Fibroblast of pulmonary artery (primary cell): ENCODE measurements at regions not wholly inside any gene's neighbourhood (a gene's known extent, or its start where the extent isn't known, plus 50 kb on each side); places are given as distances from the start of the nearest gene placed in this dataset.
A peak's percentile ranks its signal among the peaks of the same experiment; 100 is the strongest.
"Not testable (repeated sequence)": the region's sequence is repeated elsewhere in the genome, so short reads cannot be mapped to it uniquely, and the experiment has no call there.

Experiments used
- DNase-seq: peaks from one replicate; pipeline ENCODE4 v3.0.0-alpha.2; 2010; ENCODE audit warnings: low read depth
- H3K4me3 ChIP-seq: replicated peaks from 2 replicates; pipeline ENCODE4 v1.5.1; 2011; ENCODE audit warnings: low read depth, mild to moderate bottlenecking, control low read depth, low read length, moderate library complexity
- TF ChIP-seq, protein P1 (sequence below): IDR thresholded peaks from 2 replicates; pipeline ENCODE4 v1.5.1; 2011; ENCODE audit warnings: mild to moderate bottlenecking, control low read depth, low read length, inconsistent platforms; ENCODE audit errors: missing control alignments

DNA sequence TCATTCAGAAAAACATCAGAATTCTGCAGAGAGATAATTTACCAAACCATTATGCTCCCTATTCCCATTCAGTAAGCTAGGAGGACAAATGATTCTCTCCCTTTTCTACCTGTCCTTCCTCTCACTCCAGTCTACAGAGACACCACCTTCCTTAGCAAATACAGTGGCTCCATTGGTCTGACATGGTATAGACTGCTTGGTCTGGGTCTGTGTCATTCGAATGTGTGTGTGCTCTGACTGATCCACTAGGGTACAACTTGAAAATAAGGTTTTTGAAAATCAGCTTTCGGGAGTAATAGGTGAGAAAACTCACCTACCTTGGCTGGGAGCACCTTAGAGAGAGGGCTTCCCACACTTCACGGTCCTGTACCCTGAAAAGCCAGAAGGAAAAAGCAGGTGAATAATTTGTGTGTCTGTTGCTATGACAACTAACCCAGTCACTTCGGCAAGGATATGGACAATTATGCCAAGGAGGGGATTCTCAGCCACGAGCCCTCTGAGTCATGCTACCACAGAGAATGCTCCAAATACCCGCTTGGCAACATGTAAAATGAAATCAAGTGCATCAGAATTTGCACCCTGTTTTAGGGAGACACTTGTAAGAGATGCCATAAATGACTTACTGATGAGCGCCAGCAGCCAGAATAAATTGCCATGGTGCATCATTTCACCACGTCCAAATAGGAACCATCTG, 114.5 kb upstream of the PRKCQ start:
- TF ChIP-seq, protein P1, sequence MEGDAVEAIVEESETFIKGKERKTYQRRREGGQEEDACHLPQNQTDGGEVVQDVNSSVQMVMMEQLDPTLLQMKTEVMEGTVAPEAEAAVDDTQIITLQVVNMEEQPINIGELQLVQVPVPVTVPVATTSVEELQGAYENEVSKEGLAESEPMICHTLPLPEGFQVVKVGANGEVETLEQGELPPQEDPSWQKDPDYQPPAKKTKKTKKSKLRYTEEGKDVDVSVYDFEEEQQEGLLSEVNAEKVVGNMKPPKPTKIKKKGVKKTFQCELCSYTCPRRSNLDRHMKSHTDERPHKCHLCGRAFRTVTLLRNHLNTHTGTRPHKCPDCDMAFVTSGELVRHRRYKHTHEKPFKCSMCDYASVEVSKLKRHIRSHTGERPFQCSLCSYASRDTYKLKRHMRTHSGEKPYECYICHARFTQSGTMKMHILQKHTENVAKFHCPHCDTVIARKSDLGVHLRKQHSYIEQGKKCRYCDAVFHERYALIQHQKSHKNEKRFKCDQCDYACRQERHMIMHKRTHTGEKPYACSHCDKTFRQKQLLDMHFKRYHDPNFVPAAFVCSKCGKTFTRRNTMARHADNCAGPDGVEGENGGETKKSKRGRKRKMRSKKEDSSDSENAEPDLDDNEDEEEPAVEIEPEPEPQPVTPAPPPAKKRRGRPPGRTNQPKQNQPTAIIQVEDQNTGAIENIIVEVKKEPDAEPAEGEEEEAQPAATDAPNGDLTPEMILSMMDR: no peak
- DNase-seq: no peak

DNA sequence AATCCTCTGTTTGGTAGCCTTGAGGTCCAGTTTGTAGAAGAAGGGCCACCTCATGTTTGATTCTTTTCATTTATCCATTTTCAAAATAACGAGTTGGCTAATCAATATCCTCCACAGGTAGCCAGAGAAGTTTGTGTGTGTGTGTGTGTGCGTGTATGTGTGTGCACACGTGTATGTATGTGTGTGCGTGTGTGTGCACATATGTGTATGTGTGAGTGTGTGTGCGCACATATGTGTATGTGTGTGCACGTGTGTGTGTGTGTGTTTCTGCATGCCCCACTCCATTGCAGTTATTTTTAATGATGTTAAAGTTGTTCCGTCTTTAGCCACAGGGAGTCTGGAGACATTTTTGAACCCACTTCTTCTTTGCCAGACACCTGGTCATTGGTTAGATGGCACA, 112.8 kb upstream of the PRKCQ start:
- no peak for DNase-seq
- H3K4me3 ChIP-seq: no peak overlapping the region
- TF ChIP-seq, protein P1: no peak

More for the DNA sequence above, 114.5 kb upstream of the PRKCQ start:
- H3K4me3 ChIP-seq: no peak overlapping the region

DNA sequence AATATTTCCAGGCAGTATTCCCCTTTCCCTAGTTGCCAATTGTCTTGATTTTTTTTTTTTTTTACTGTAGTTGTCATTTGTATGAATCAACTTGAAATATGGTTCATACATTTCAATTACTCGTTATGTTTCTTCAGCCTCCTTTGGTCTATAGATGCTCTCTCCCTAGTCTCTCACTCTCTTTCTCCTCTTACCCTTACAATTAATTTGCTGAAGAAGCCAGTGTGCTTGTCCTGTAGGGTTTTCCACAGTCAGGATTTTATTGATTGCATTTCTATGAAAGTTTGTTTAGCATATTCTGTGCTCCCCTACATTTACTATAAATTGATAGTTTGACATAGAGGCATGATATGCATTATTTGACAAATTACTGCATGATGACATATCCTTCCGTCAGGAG, 112.0 kb upstream of the PRKCQ start:
- H3K4me3 ChIP-seq: no peak overlapping the region
- DNase-seq: no peak
- TF ChIP-seq, protein P1: no peak

DNA sequence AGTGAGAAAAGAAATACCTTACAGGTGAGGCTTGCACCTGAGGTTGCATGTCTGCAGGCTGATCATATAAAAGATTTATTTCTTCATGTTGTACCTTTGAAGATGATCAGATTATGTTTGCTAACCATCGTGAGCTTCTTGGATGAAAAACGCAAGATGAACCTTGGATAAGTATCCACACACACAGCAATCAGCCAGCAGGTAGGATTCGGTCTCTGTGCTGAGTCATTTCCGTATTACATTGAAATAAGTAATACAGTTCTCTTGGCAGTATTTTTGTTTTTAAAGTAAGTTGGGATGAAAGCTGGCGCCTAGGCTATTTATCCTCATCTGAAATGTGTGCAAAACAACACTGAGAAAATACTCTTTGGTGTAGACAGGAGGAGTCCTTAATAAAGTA, 109.0 kb upstream of the PRKCQ start:
- no peak for DNase-seq
- TF ChIP-seq, protein P1: no peak
- no peak overlapping the region for H3K4me3 ChIP-seq

DNA sequence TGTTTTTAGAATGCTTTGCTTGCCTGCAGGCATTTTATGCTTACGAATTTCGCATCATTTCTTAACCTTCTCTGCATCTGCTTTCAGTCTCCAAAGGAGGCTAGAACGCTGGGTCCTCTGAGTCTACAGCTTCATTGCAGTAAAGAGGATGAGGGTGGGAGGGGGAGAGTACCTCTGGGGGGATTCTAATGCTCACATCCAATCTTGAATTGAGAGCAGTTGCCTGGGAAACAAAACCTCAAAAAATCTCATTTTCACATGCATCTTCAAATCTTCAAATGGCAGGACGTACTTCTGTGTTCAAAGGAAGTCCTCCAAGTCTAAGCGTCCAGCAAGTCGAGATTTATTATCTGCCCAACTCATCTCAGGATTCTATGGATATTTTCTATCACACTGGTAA, 100.7 kb upstream of the PRKCQ start:
- DNase-seq: no peak
- TF ChIP-seq, protein P1: no peak
- no peak overlapping the region for H3K4me3 ChIP-seq

DNA sequence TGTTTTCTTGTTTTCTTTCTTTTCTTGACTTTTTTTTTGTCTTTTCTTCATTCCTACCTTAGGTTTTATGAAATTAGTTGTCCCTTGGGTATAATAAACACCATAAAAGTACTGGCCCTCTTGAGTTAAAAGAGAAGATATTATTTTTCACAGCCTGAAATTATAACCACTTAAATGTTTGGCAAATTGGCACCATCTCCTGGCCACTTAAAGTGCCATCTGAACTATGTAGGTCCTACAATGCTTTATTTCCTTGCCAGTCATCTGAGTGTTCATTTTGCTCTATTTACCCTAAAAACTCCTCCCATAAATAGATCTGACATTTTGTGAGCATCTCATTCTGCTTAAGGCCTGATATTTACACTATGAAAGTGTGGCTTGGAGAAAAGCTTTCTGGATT, 98.9 kb upstream of the PRKCQ start:
- DNase-seq: no peak
- TF ChIP-seq, protein P1: no peak
- no peak overlapping the region for H3K4me3 ChIP-seq

DNA sequence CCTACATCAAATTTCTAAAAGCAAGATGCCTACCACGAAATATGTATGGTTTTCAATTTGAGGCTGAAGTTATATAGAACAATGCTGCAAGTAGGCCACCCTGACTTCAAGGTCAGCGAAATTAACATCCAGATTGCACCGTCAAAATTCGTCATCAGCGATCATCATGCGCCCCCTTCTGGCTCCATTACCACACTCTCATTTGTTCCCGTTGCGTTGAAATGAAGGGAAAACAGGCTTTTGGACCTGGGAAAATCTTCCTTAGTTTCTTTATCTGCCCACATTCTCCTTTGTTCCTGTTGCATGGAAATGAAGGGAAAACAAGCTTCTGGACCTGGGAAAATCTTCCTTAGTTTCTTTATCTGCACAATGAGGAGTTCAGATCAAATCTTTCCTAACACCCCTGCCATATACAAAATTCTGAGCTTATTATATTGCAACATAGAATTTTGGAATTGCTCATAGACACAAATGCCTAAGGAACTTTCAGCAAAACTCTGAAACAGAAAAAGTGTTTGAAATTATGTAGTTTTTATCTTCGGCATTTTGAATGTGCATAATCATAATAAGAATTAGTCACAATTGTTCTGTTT, 98.2 kb upstream of the PRKCQ start:
- no peak overlapping the region for H3K4me3 ChIP-seq
- TF ChIP-seq, protein P1: peak; percentile 89
- DNase-seq: peak; percentile 67

DNA sequence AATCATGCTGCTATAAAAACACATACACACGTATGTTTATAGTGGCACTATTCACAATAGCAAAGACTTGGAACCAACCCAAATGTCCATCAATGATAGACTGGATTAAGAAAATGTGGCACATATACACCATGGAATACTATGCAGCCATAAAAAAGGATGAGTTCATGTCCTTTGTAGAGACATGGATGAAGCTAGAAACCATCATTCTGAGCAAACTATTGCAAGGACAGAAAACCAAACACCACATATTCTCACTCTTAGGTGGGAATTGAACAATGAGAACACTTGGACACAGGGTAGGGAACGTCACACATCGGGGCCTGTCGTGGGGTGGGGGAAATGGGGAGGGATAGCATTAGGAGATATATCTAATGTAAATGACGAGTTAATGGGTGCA, 97.1 kb upstream of the PRKCQ start:
- not testable (repeated sequence) for H3K4me3 ChIP-seq, DNase-seq
